Neural progenitor cell (in vitro differentiated cells): ENCODE measurements at regions not wholly inside any gene's neighbourhood (a gene's known extent, or its start where the extent isn't known, plus 50 kb on each side); places are given as distances from the start of the nearest gene placed in this dataset.
A peak's percentile ranks its signal among the peaks of the same experiment; 100 is the strongest.

Experiments used
- DNase-seq: peaks from one replicate; pipeline ENCODE4 v3.0.0-alpha.2; 2016; ENCODE audit warnings: low spot score
- H2AFZ ChIP-seq: fragments of 200-600 bp; sonication (generic); replicated peaks from 2 replicates; pipeline ENCODE4 v1.6.1; 2016; ENCODE audit warnings: antibody characterized with exemption
- H3F3A ChIP-seq: fragments of 200-600 bp; sonication (generic); 2 replicates; pipeline ENCODE4 v1.6.1; 2016; ENCODE audit warnings: antibody characterized with exemption, low read depth
- H3K27ac ChIP-seq: fragments of 200-600 bp; sonication (generic); 2 replicates; pipeline ENCODE4 v1.5.1; 2016; ENCODE audit warnings: mild to moderate bottlenecking
- H3K27me3 ChIP-seq: fragments of 200-600 bp; sonication (generic); 2 replicates; pipeline ENCODE4 v1.6.1; 2016; ENCODE audit warnings: mild to moderate bottlenecking, moderate library complexity
- H3K36me3 ChIP-seq: fragments of 200-600 bp; sonication (generic); 2 replicates; pipeline ENCODE4 v1.5.1; 2016
- H3K4me1 ChIP-seq: fragments of 200-600 bp; sonication (generic); 2 replicates; pipeline ENCODE4 v1.6.1; 2016; ENCODE audit warnings: mixed run types
- H3K4me2 ChIP-seq: fragments of 200-600 bp; sonication (generic); 2 replicates; pipeline ENCODE4 v1.6.1; 2016
- H3K4me3 ChIP-seq: fragments of 200-600 bp; sonication (generic); 2 replicates; pipeline ENCODE4 v1.5.1; 2016
- H3K79me2 ChIP-seq: fragments of 200-600 bp; sonication (generic); 2 replicates; pipeline ENCODE4 v1.6.1; 2016; ENCODE audit warnings: low read depth
- H3K9ac ChIP-seq: fragments of 200-600 bp; sonication (generic); 2 replicates; pipeline ENCODE4 v1.6.1; 2016
- H3K9me3 ChIP-seq: fragments of 200-600 bp; sonication (generic); 2 replicates; pipeline ENCODE4 v1.5.1; 2016; ENCODE audit warnings: low read depth
- H4K20me1 ChIP-seq: fragments of 200-600 bp; sonication (generic); 2 replicates; pipeline ENCODE4 v1.6.1; 2016; ENCODE audit warnings: low read depth
- H3K27ac Mint-ChIP-seq: 3 replicates; pipeline ENCODE4 v1.8.0; 2021; ENCODE audit warnings: mixed read lengths
- H3K27me3 Mint-ChIP-seq: 2 replicates; pipeline ENCODE4 v1.8.0; 2022; ENCODE audit warnings: low read depth, mild to moderate bottlenecking, inconsistent platforms, moderate library complexity, mixed read lengths; ENCODE audit not compliant: insufficient read depth
- H3K36me3 Mint-ChIP-seq: 3 replicates; pipeline ENCODE4 v1.8.0; 2021; ENCODE audit warnings: mixed read lengths
- H3K4me1 Mint-ChIP-seq: 3 replicates; pipeline ENCODE4 v1.8.0; 2021; ENCODE audit warnings: mixed read lengths
- H3K4me3 Mint-ChIP-seq: 3 replicates; pipeline ENCODE4 v1.8.0; 2021; ENCODE audit warnings: mild to moderate bottlenecking, moderate library complexity, mixed read lengths
- H3K9me3 Mint-ChIP-seq: 3 replicates; pipeline ENCODE4 v1.8.0; 2020; ENCODE audit warnings: mixed read lengths
- CTCF ChIP-seq: fragments of 200-600 bp; sonication (generic); IDR thresholded peaks from 2 replicates; pipeline ENCODE4 v1.5.1; 2017; ENCODE audit warnings: antibody characterized with exemption, mild to moderate bottlenecking
- EZH2 ChIP-seq: fragments of 200-600 bp; sonication (generic); IDR thresholded peaks from 2 replicates; pipeline ENCODE4 v1.6.1; 2017; ENCODE audit warnings: antibody characterized with exemption, mild to moderate bottlenecking, moderate library complexity
- EZH2phosphoT487 ChIP-seq: fragments of 200-600 bp; sonication (generic); IDR thresholded peaks from 2 replicates; pipeline ENCODE4 v1.6.1; 2017; ENCODE audit warnings: antibody characterized with exemption

- no peaks in the 10 kb centered on the region for H3K79me2 ChIP-seq
- no peaks in the 10 kb centered on the region for H3K9me3 ChIP-seq
- H3K36me3 ChIP-seq, result no peaks in the 10 kb centered on the region
- no peaks in the 10 kb centered on the region for H3K27me3 ChIP-seq
- peaks cover 44% of the 10 kb centered on the region for H3F3A ChIP-seq
- H3K4me3 ChIP-seq, result no peak overlapping the region
- H2AFZ ChIP-seq, result no peak overlapping the region
- H3K36me3 Mint-ChIP-seq, result no peaks in the 10 kb centered on the region
- DNase-seq, result no peak
- H3K4me1 Mint-ChIP-seq, result peaks cover 23% of the 10 kb centered on the region
- H3K4me2 ChIP-seq, result peak overlapping the region; percentile 70
- H3K9me3 Mint-ChIP-seq, result no peaks in the 10 kb centered on the region
- no peaks in the 10 kb centered on the region for H4K20me1 ChIP-seq
- H3K4me3 Mint-ChIP-seq, result no peak overlapping the region
- TF ChIP-seq EZH2, result no peak
- peak; percentile 25 for TF ChIP-seq EZH2phosphoT487
- TF ChIP-seq CTCF, result no peak
- peaks cover 36% of the 10 kb centered on the region for H3K4me1 ChIP-seq
- peaks cover 5% of the 10 kb centered on the region for H3K27me3 Mint-ChIP-seq
- no peak overlapping the region for H3K27ac ChIP-seq
- no peak overlapping the region for H3K9ac ChIP-seq
- H3K27ac Mint-ChIP-seq, result no peak overlapping the region
Observed at GRCh38 chr3:194058753-194059152, 77.2 kb upstream of the HES1 start.

- H3K4me1 Mint-ChIP-seq, result peaks cover 29% of the 10 kb centered on the region
- H3K27me3 Mint-ChIP-seq, result peaks cover 2% of the 10 kb centered on the region
- H2AFZ ChIP-seq, result no peak overlapping the region
- peaks cover 9% of the 10 kb centered on the region for H3K9me3 Mint-ChIP-seq
- no peaks in the 10 kb centered on the region for H4K20me1 ChIP-seq
- H3K36me3 Mint-ChIP-seq, result no peaks in the 10 kb centered on the region
- no peak overlapping the region for H3K4me2 ChIP-seq
- no peaks in the 10 kb centered on the region for H3K79me2 ChIP-seq
- no peak overlapping the region for H3K27ac ChIP-seq
- peaks cover 27% of the 10 kb centered on the region for H3K4me1 ChIP-seq
- H3K36me3 ChIP-seq, result peaks cover under 1% of the 10 kb centered on the region
- no peaks in the 10 kb centered on the region for H3K9me3 ChIP-seq
- TF ChIP-seq CTCF (no peak), EZH2 (no peak), EZH2phosphoT487 (no peak)
- H3F3A ChIP-seq, result peaks cover 42% of the 10 kb centered on the region
- no peak overlapping the region for H3K4me3 Mint-ChIP-seq
- H3K4me3 ChIP-seq, result no peak overlapping the region
- H3K27ac Mint-ChIP-seq, result no peak overlapping the region
- no peak for DNase-seq
- H3K27me3 ChIP-seq, result no peaks in the 10 kb centered on the region
- H3K9ac ChIP-seq, result no peak overlapping the region
Observed at GRCh38 chr3:194061421-194062030, 74.4 kb upstream of the HES1 start.

- Histone ChIP-seq H3K4me1 (peaks cover 20% of the 10 kb centered on the region), H3K36me3 (peaks cover 9% of the 10 kb centered on the region), H3K27ac (no peak overlapping the region), H2AFZ (no peak overlapping the region), H3K4me3 (no peak overlapping the region), H3K9ac (no peak overlapping the region), H3K79me2 (no peaks in the 10 kb centered on the region), H3K4me2 (no peak overlapping the region), H3K27me3 (no peaks in the 10 kb centered on the region), H3F3A (peaks cover 29% of the 10 kb centered on the region), H3K9me3 (no peaks in the 10 kb centered on the region), H4K20me1 (no peaks in the 10 kb centered on the region)
- peaks cover 2% of the 10 kb centered on the region for H3K27me3 Mint-ChIP-seq
- TF ChIP-seq EZH2phosphoT487 (no peak), EZH2 (no peak), CTCF (no peak)
- peaks cover 22% of the 10 kb centered on the region for H3K9me3 Mint-ChIP-seq
- no peak overlapping the region for H3K27ac Mint-ChIP-seq
- peaks cover 20% of the 10 kb centered on the region for H3K4me1 Mint-ChIP-seq
- H3K36me3 Mint-ChIP-seq, result peaks cover 7% of the 10 kb centered on the region
- no peak for DNase-seq
- no peak overlapping the region for H3K4me3 Mint-ChIP-seq
Observed at GRCh38 chr3:194062830-194063229, 73.1 kb upstream of the HES1 start.
